LNCaP clone FGC (cell line): ENCODE measurements at regions not wholly inside any gene's neighbourhood (a gene's known extent, or its start where the extent isn't known, plus 50 kb on each side); places are given as distances from the start of the nearest gene placed in this dataset.

Experiments used
- DNase-seq: peaks from one replicate; pipeline ENCODE4 v3.0.0-alpha.2; 2011; ENCODE audit warnings: low read depth
- H3K4me3 ChIP-seq: 2 replicates; pipeline ENCODE4 v1.5.1; 2011; ENCODE audit warnings: mild to moderate bottlenecking, low read depth, low read length, control low read depth
- CTCF ChIP-seq: IDR thresholded peaks from 2 replicates; pipeline ENCODE4 v1.5.1; 2012; ENCODE audit warnings: mild to moderate bottlenecking; ENCODE audit not compliant: control insufficient read depth, insufficient read depth; ENCODE audit errors: extremely low read depth

GRCh38 chr5:158284242-158284641 lies 425.3 kb upstream of the CLINT1 start:
- H3K4me3 ChIP-seq: no peak overlapping the region
- DNase-seq: no peak
- TF ChIP-seq CTCF: no peak

GRCh38 chr5:158283397-158283796 lies 424.5 kb upstream of the CLINT1 start:
- H3K4me3 ChIP-seq: no peak overlapping the region
- no peak for DNase-seq
- no peak for TF ChIP-seq CTCF

DNA sequence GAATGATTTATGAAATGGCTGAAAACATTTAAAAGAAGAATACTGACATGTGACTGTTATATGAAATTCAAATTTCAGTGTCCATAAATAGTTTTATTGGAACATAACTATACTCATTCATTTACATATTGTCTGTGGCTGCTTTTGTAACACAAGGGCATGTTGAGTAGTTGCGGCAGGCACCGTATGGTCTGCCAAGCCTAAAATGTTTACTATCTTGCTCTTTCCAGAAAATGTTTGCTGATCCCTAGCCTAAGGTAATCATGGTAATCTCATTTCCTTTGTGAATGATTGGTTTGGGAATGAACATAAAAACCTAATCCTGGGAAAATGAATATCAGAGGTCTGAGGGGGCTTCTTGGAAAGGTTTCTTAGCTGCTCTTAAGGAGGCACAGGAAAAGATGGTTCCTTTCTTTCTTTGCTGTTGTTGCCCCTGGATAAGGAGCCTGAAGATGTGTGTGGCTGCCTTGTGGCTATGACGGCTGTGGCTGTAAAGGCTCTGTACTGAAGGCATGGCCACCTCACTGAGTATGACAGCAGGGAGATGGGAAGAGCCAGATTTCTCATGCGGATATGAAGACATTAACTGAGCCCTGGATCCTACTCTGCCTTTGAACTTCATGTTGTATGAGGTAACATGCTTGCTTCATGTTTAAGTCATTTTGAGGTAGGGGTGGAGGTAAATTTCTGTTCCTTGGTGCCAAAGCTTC lies 419.4 kb upstream of the CLINT1 start:
- TF ChIP-seq CTCF: no peak
- no peak for DNase-seq
- no peak overlapping the region for H3K4me3 ChIP-seq

DNA sequence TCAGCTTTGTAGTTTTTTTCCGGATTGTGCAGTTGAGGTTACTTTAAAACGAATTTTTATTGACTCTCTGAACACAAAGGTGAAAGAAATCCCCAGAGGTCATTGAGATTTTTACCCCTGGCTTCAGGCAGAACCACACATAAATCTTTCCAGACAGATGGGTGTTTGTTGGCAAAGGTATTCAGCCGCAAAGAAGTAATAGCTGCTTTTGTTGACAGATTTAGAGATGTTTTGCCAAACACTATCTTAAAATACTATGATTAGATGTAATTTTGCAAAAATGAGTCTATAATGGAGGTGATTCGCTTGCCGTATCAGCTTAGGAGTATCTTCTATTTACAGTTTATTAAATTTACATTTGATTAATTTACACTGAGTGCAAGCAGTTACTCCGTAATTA lies 418.3 kb upstream of the CLINT1 start:
- TF ChIP-seq CTCF: no peak
- no peak for DNase-seq
- no peak overlapping the region for H3K4me3 ChIP-seq

DNA sequence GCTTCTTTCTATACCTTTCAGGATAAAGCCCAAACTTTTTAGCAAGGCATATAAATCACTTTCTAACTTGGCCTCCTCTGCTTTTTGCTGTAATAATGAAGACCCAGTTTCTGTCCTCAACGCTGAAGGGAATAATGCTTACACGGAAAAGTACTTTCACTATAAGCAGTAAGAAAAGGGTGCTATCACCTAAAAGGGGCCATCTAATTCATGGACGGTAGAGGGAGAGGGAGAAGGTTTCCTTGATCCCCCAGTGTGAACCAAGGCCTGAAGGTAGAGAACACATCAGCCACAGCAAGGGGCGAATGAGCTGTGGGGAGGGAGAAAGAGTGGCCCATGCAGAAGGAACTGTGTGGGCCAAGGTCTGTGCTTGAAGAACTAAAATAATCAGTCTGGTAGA lies 417.7 kb upstream of the CLINT1 start:
- no peak for DNase-seq
- TF ChIP-seq CTCF: no peak
- H3K4me3 ChIP-seq: no peak overlapping the region

- H3K4me3 ChIP-seq: no peak overlapping the region
- DNase-seq: no peak
- TF ChIP-seq CTCF: no peak
These were observed 416.6 kb upstream of the CLINT1 start for GRCh38 chr5:158275511-158275910.

DNA sequence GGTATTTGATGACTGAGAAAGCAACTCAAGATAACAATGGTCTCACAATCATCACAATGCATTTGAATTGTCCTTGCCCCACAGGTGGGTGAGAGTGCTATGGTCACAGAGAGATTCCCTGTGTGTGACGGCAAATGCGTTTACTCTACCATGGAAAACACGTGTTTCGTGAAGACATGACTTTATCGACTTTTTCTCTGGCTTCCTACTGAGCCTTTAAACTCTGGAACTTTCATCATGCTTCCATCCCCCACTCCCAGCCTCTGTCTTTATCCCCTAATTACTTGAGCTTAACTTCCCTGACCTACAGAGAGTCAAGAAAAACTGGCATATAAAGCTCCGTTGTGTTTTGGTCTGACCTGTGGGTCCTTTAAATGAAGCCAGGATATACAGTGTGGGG lies 414.1 kb upstream of the CLINT1 start:
- no peak overlapping the region for H3K4me3 ChIP-seq

More for the DNA sequence above, 414.1 kb upstream of the CLINT1 start:
- TF ChIP-seq CTCF: no peak
- no peak for DNase-seq
